T-helper 2 cell treated with Interferon-gamma antibody and Interleukin-4, amounts not matched to agents 5 μg/mL and 100 μg/mL, for 36 hours (primary cell): ENCODE measurements at regions not wholly inside any gene's neighbourhood (a gene's known extent, or its start where the extent isn't known, plus 50 kb on each side); places are given as distances from the start of the nearest gene placed in this dataset.
"Not testable (repeated sequence)": the region's sequence is repeated elsewhere in the genome, so short reads cannot be mapped to it uniquely, and the experiment has no call there.

Experiments
- DNase-seq: peaks from one replicate; pipeline ENCODE4 v3.0.0; 2021; ENCODE audit warnings: low spot score
- H3K27ac Mint-ChIP-seq: one replicate; pipeline ENCODE4 v1.8.0; 2021; ENCODE audit warnings: mild to moderate bottlenecking, mixed read lengths
- H3K27me3 Mint-ChIP-seq: one replicate; pipeline ENCODE4 v1.8.0; 2021; ENCODE audit warnings: low read depth, mixed read lengths
- H3K36me3 Mint-ChIP-seq: one replicate; pipeline ENCODE4 v1.8.0; 2021; ENCODE audit warnings: low read depth, mixed read lengths
- H3K4me1 Mint-ChIP-seq: one replicate; pipeline ENCODE4 v1.8.0; 2021; ENCODE audit warnings: low read depth, mixed read lengths
- H3K4me3 Mint-ChIP-seq: one replicate; pipeline ENCODE4 v1.8.0; 2022; ENCODE audit warnings: mild to moderate bottlenecking, moderate library complexity, mixed read lengths
- H3K9me3 Mint-ChIP-seq: one replicate; pipeline ENCODE4 v1.8.0; 2021; ENCODE audit warnings: mixed read lengths

GRCh38 chr2:21890041-21890440 lies 766.3 kb downstream of the TDRD15 start:
- no peak overlapping the region for H3K27ac Mint-ChIP-seq
- no peak overlapping the region for H3K4me3 Mint-ChIP-seq
- peaks cover 36% of the 10 kb centered on the region for H3K9me3 Mint-ChIP-seq
- no peaks in the 10 kb centered on the region for H3K4me1 Mint-ChIP-seq
- no peak for DNase-seq
- H3K36me3 Mint-ChIP-seq = no peaks in the 10 kb centered on the region
- H3K27me3 Mint-ChIP-seq = no peaks in the 10 kb centered on the region

DNA sequence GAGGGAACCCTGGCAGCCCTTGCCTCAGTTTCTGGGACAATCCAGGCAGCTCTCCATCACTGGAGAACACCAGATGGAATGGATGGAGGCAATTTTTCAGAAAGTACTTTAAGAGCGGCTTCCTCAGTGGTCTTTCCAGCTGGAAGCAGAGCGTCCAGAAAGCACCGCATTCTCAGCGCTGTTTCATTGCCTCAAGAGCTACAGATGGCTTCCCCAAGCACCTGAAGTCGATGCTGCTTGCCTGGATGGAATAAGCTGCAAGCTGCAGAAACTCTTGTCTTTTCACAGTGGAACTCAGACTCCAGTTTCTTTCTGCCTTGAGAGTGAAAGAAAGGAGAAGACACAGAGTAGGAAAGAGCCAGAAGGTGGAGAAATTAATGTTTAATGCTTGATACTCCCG lies 766.9 kb downstream of the TDRD15 start:
- H3K4me1 Mint-ChIP-seq = no peaks in the 10 kb centered on the region
- no peaks in the 10 kb centered on the region for H3K36me3 Mint-ChIP-seq
- H3K27ac Mint-ChIP-seq = no peak overlapping the region
- DNase-seq = no peak
- no peak overlapping the region for H3K4me3 Mint-ChIP-seq
- no peaks in the 10 kb centered on the region for H3K27me3 Mint-ChIP-seq
- peaks cover 33% of the 10 kb centered on the region for H3K9me3 Mint-ChIP-seq

GRCh38 chr2:21891191-21891590 lies 767.4 kb downstream of the TDRD15 start:
- DNase-seq = no peak
- Mint-ChIP-seq H3K36me3 (no peaks in the 10 kb centered on the region), H3K9me3 (peaks cover 28% of the 10 kb centered on the region), H3K4me3 (no peak overlapping the region), H3K27ac (no peak overlapping the region), H3K4me1 (no peaks in the 10 kb centered on the region), H3K27me3 (no peaks in the 10 kb centered on the region)

- Mint-ChIP-seq H3K27me3 (no peaks in the 10 kb centered on the region), H3K4me3 (no peak overlapping the region), H3K27ac (no peak overlapping the region), H3K36me3 (no peaks in the 10 kb centered on the region), H3K9me3 (peaks cover 19% of the 10 kb centered on the region), H3K4me1 (no peaks in the 10 kb centered on the region)
- no peak for DNase-seq
These were observed 768.4 kb downstream of the TDRD15 start for GRCh38 chr2:21892140-21892539.

GRCh38 chr2:21895200-21895599 lies 771.4 kb downstream of the TDRD15 start:
- no peak for DNase-seq
- Mint-ChIP-seq H3K9me3 (peaks cover 6% of the 10 kb centered on the region), H3K27ac (no peak overlapping the region), H3K36me3 (no peaks in the 10 kb centered on the region), H3K27me3 (no peaks in the 10 kb centered on the region), H3K4me1 (no peaks in the 10 kb centered on the region), H3K4me3 (no peak overlapping the region)

- not testable (repeated sequence) for H3K27me3 Mint-ChIP-seq, H3K27ac Mint-ChIP-seq, H3K4me3 Mint-ChIP-seq, H3K36me3 Mint-ChIP-seq, DNase-seq, H3K4me1 Mint-ChIP-seq
- H3K9me3 Mint-ChIP-seq = peaks cover 18% of the 10 kb centered on the region
These were observed 785.1 kb downstream of the TDRD15 start for GRCh38 chr2:21908712-21909380.

- Mint-ChIP-seq H3K4me3 (no peak overlapping the region), H3K4me1 (no peaks in the 10 kb centered on the region), H3K9me3 (peaks cover 19% of the 10 kb centered on the region), H3K36me3 (no peaks in the 10 kb centered on the region), H3K27ac (no peak overlapping the region), H3K27me3 (no peaks in the 10 kb centered on the region)
- DNase-seq = no peak
These were observed 787.2 kb downstream of the TDRD15 start for GRCh38 chr2:21910832-21911507.

- no peak for DNase-seq
- Mint-ChIP-seq H3K9me3 (peaks cover 27% of the 10 kb centered on the region), H3K4me3 (no peak overlapping the region), H3K27me3 (no peaks in the 10 kb centered on the region), H3K27ac (no peak overlapping the region), H3K36me3 (no peaks in the 10 kb centered on the region), H3K4me1 (no peaks in the 10 kb centered on the region)
These were observed 788.6 kb downstream of the TDRD15 start for GRCh38 chr2:21912405-21912804.

GRCh38 chr2:21915201-21915600 lies 791.4 kb downstream of the TDRD15 start:
- no peak overlapping the region for H3K4me3 Mint-ChIP-seq
- no peaks in the 10 kb centered on the region for H3K4me1 Mint-ChIP-seq
- no peak for DNase-seq
- H3K9me3 Mint-ChIP-seq = peaks cover 31% of the 10 kb centered on the region
- H3K27ac Mint-ChIP-seq = no peak overlapping the region
- H3K36me3 Mint-ChIP-seq = no peaks in the 10 kb centered on the region
- H3K27me3 Mint-ChIP-seq = no peaks in the 10 kb centered on the region

- Mint-ChIP-seq H3K4me3 (no peak overlapping the region), H3K9me3 (peaks cover 24% of the 10 kb centered on the region), H3K27me3 (no peaks in the 10 kb centered on the region), H3K36me3 (no peaks in the 10 kb centered on the region), H3K4me1 (no peaks in the 10 kb centered on the region), H3K27ac (no peak overlapping the region)
- DNase-seq = no peak
These were observed 793.3 kb downstream of the TDRD15 start for GRCh38 chr2:21916934-21917522.

DNA sequence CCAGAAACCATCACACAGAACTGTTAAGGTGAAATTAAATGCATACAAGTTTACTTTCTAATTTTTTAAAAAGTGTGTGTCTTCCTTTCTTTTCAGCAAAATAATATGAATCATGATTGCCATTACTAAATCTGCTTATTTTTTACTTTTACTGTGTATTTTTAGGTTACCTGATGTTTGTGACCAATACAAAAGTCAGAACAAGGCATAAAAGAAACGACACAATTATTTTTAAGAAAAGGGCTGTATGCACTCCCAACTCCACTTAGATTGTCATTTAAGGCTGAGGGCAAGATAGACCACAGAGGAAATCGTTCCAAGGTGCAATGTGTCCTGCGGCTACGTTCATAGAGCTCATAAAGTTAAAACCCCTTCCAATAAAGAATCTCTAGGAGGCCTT lies 797.0 kb downstream of the TDRD15 start:
- no peak overlapping the region for H3K4me3 Mint-ChIP-seq
- DNase-seq = no peak
- no peaks in the 10 kb centered on the region for H3K36me3 Mint-ChIP-seq
- no peak overlapping the region for H3K27ac Mint-ChIP-seq
- no peaks in the 10 kb centered on the region for H3K27me3 Mint-ChIP-seq
- H3K4me1 Mint-ChIP-seq = no peaks in the 10 kb centered on the region
- H3K9me3 Mint-ChIP-seq = peaks cover 38% of the 10 kb centered on the region

DNA sequence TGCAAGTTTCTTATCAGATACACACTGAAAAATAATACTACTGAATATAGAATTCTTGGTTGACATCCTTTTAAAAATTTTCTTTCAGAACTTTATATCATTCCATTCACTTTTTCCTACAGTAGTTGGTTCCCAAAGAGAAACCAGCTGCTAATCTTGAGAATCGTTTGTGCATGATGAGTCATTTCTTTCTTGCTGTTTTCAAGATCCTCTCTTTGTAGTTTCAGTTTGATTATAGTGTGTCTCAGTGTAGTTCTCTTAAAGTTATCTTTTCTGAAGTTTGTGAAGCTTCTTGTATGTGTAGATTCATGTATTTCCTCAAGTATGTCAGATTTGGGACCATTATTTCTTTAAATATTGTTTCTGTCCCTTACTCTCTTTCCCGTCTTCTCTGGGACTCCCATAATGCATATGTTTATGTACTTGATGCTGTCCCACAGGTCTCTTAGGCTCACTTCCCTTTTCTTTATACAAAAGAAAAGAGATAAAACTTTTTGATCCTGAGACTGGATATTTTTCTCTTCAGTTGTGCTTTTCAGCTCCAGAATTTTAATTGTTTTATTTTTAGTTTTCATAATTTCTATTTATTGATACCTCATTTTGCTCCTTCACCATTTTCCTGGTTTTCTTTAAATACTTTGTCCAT lies 801.0 kb downstream of the TDRD15 start:
- no peaks in the 10 kb centered on the region for H3K36me3 Mint-ChIP-seq
- H3K4me1 Mint-ChIP-seq = no peaks in the 10 kb centered on the region

DNA sequence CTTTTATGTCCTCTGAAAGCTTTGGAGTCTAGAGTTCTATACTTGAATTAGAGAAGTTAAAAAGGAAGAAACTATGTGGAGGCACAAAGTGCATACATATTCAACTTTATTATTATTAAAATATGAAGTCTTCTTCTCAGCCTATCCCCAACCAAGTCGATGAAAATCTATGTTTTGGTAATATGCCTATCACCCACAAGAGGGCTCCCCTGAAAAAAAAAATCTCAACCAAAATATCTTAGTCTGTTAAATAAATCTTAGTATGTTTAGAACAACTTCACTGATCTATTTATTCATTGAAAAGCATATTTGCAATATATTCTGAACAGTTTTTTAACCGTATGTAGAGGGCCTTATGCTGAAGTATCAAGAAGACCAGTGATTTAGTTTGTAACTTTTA lies 804.5 kb downstream of the TDRD15 start:
- Mint-ChIP-seq H3K36me3 (no peaks in the 10 kb centered on the region), H3K4me1 (no peaks in the 10 kb centered on the region), H3K9me3 (peaks cover 17% of the 10 kb centered on the region), H3K4me3 (no peak overlapping the region), H3K27ac (no peak overlapping the region), H3K27me3 (no peaks in the 10 kb centered on the region)
- no peak for DNase-seq

More for the DNA sequence above, 801.0 kb downstream of the TDRD15 start:
- DNase-seq = no peak
- H3K9me3 Mint-ChIP-seq = peaks cover 29% of the 10 kb centered on the region
- H3K27me3 Mint-ChIP-seq = no peaks in the 10 kb centered on the region
- no peak overlapping the region for H3K27ac Mint-ChIP-seq
- no peak overlapping the region for H3K4me3 Mint-ChIP-seq

DNA sequence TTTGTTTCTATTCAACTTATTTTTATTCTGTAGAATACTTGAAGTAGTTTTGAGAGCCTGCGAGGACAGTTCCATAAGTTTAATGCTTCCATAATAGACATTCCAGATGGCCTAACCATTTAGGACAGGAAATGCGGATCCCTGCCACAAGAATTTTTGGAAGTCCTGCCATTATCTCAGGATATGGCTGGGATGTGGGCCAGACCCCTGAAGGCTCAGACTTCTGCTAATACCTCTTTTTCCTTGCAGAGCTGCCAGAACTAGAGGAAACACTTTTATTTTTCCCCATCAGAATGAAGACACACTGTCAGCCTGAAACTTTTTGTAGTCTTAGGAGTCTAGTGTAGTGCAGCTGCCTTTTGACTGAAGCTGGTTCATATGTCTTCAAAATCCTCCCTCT lies 806.5 kb downstream of the TDRD15 start:
- no peak for DNase-seq
- Mint-ChIP-seq H3K27ac (no peak overlapping the region), H3K4me1 (no peaks in the 10 kb centered on the region), H3K27me3 (no peaks in the 10 kb centered on the region), H3K36me3 (no peaks in the 10 kb centered on the region), H3K9me3 (peaks cover 7% of the 10 kb centered on the region), H3K4me3 (no peak overlapping the region)
